GM23338 (cell line): ENCODE measurements at regions not wholly inside any gene's neighbourhood (a gene's known extent, or its start where the extent isn't known, plus 50 kb on each side); places are given as distances from the start of the nearest gene placed in this dataset.

Experiments
- ATAC-seq: fragments of 200-7000 bp; cut with Tn5 transposase; 3 replicates; pipeline ENCODE4 v1.9.1; 2020
- DNase-seq: peaks from one replicate; pipeline ENCODE4 v3.0.0-alpha.2; 2015; ENCODE audit warnings: low spot score
- H2AFZ ChIP-seq: fragments of 200-600 bp; sonication (generic); 2 replicates; pipeline ENCODE4 v1.8.0; 2016; ENCODE audit warnings: antibody characterized with exemption, mild to moderate bottlenecking, moderate library complexity
- H3F3A ChIP-seq: fragments of 200-600 bp; sonication (generic); replicated peaks from 2 replicates; pipeline ENCODE4 v1.8.0; 2017; ENCODE audit warnings: antibody characterized with exemption, mixed run types, low read depth
- H3K27ac ChIP-seq: fragments of 200-600 bp; sonication (generic); 2 replicates; pipeline ENCODE4 v1.6.1; 2016; ENCODE audit warnings: low read depth
- H3K27me3 ChIP-seq: fragments of 200-600 bp; sonication (generic); 2 replicates; pipeline ENCODE4 v1.8.0; 2016; ENCODE audit warnings: mild to moderate bottlenecking, mixed run types, moderate library complexity; ENCODE audit not compliant: insufficient read depth
- H3K36me3 ChIP-seq: fragments of 200-600 bp; sonication (generic); 2 replicates; pipeline ENCODE4 v1.8.0; 2016; ENCODE audit warnings: mild to moderate bottlenecking; ENCODE audit not compliant: insufficient read depth
- H3K4me1 ChIP-seq: fragments of 200-600 bp; sonication (generic); 2 replicates; pipeline ENCODE4 v1.8.0; 2016; ENCODE audit warnings: mild to moderate bottlenecking, moderate library complexity; ENCODE audit not compliant: insufficient read depth
- H3K4me2 ChIP-seq: fragments of 200-600 bp; sonication (generic); 2 replicates; pipeline ENCODE4 v1.7.1; 2017; ENCODE audit warnings: mixed run types
- H3K4me3 ChIP-seq: fragments of 200-600 bp; sonication (generic); 2 replicates; pipeline ENCODE4 v1.6.1; 2016; ENCODE audit warnings: mixed run types
- H3K79me2 ChIP-seq: fragments of 200-600 bp; sonication (generic); replicated peaks from 2 replicates; pipeline ENCODE4 v1.8.0; 2017; ENCODE audit warnings: mild to moderate bottlenecking; ENCODE audit not compliant: insufficient read depth
- H3K9me2 ChIP-seq: fragments of 200-600 bp; sonication (generic); 2 replicates; pipeline ENCODE4 v1.8.0; 2017; ENCODE audit not compliant: insufficient read depth
- H4K20me1 ChIP-seq: fragments of 200-600 bp; sonication (generic); replicated peaks from 2 replicates; pipeline ENCODE4 v1.8.0; 2017; ENCODE audit warnings: mild to moderate bottlenecking; ENCODE audit not compliant: insufficient read depth
- H3K27ac Mint-ChIP-seq: 2 replicates; pipeline ENCODE4 v1.8.0; 2020; ENCODE audit warnings: inconsistent platforms, mild to moderate bottlenecking, moderate library complexity, mixed read lengths
- H3K27me3 Mint-ChIP-seq: 3 replicates; pipeline ENCODE4 v1.8.0; 2022; ENCODE audit warnings: low read depth, mild to moderate bottlenecking, moderate library complexity, mixed read lengths, inconsistent platforms; ENCODE audit not compliant: insufficient read depth, poor library complexity
- H3K36me3 Mint-ChIP-seq: 3 replicates; pipeline ENCODE4 v1.8.0; 2021; ENCODE audit warnings: low read depth, mild to moderate bottlenecking, inconsistent platforms, moderate library complexity, mixed read lengths
- H3K4me1 Mint-ChIP-seq: 3 replicates; pipeline ENCODE4 v1.8.0; 2020; ENCODE audit warnings: mild to moderate bottlenecking, inconsistent platforms, mixed read lengths
- H3K4me3 Mint-ChIP-seq: 3 replicates; pipeline ENCODE4 v1.8.0; 2021; ENCODE audit warnings: moderate library complexity, mild to moderate bottlenecking, inconsistent platforms, mixed read lengths
- H3K9me3 Mint-ChIP-seq: 3 replicates; pipeline ENCODE4 v1.8.0; 2020; ENCODE audit warnings: moderate library complexity, mild to moderate bottlenecking, inconsistent platforms, mixed read lengths
- CREB1 ChIP-seq: fragments of 250-450 bp; sonication (Bioruptor Pico); IDR thresholded peaks from 2 replicates; pipeline ENCODE4 v1.5.0; 2020; ENCODE audit warnings: low read depth, mild to moderate bottlenecking, moderate library complexity
- EZH2 ChIP-seq: fragments of 200-600 bp; sonication (generic); IDR thresholded peaks from one replicate; pipeline ENCODE4 v1.8.0; 2017; ENCODE audit warnings: antibody characterized with exemption, mild to moderate bottlenecking, low read depth; ENCODE audit not compliant: unreplicated experiment
- EZH2phosphoT487 ChIP-seq: fragments of 200-600 bp; sonication (generic); IDR thresholded peaks from one replicate; pipeline ENCODE4 v1.8.1; 2018; ENCODE audit warnings: antibody characterized with exemption; ENCODE audit not compliant: unreplicated experiment
- JUNB ChIP-seq: IDR thresholded peaks from one replicate; pipeline ENCODE4 v1.6.1; 2016; ENCODE audit warnings: antibody characterized with exemption; ENCODE audit not compliant: unreplicated experiment
- NANOG ChIP-seq: IDR thresholded peaks from 2 replicates; pipeline ENCODE4 v1.6.1; 2016; ENCODE audit warnings: antibody characterized with exemption, borderline replicate concordance
- POLR2AphosphoS5 ChIP-seq: IDR thresholded peaks from 2 replicates; pipeline ENCODE4 v1.6.1; 2016; ENCODE audit warnings: antibody characterized with exemption, low read depth
- STAT1 ChIP-seq: IDR thresholded peaks from one replicate; pipeline ENCODE4 v1.6.1; 2016; ENCODE audit warnings: antibody characterized with exemption; ENCODE audit not compliant: unreplicated experiment
- ZNF114 ChIP-seq: fragments of 250-450 bp; sonication (Bioruptor Pico); IDR thresholded peaks from 2 replicates; pipeline ENCODE4 v1.5.0; 2020; ENCODE audit warnings: mild to moderate bottlenecking, moderate library complexity
- ZNF331 ChIP-seq: fragments of 250-450 bp; sonication (Bioruptor Pico); IDR thresholded peaks from 2 replicates; pipeline ENCODE4 v1.5.0; 2020; ENCODE audit warnings: low read depth, mild to moderate bottlenecking, moderate library complexity
- TF ChIP-seq, protein P1 (sequence below): fragments of 250-450 bp; sonication (Bioruptor Pico); IDR thresholded peaks from 2 replicates; pipeline ENCODE4 v1.5.0; 2020; ENCODE audit warnings: mild to moderate bottlenecking, moderate library complexity
- TF ChIP-seq, protein P2 (sequence below): IDR thresholded peaks from 2 replicates; pipeline ENCODE4 v1.6.1; 2016; ENCODE audit warnings: antibody characterized with exemption
- TF ChIP-seq, protein P3 (sequence below): IDR thresholded peaks from one replicate; pipeline ENCODE4 v1.6.1; 2018; ENCODE audit warnings: antibody characterized with exemption; ENCODE audit not compliant: unreplicated experiment
- TF ChIP-seq, protein P4 (sequence below), 2 experiments: fragments of 200-600 bp in 1 of 2; sonication (generic) in 1 of 2; conservative IDR thresholded peaks; 2 replicates each; pipeline versions ENCODE4 v1.5.1 to v1.6.1; 2016 to 2017; ENCODE audit warnings: antibody characterized with exemption in 2 of 2, low read depth in 2 of 2, mild to moderate bottlenecking in 2 of 2, moderate library complexity in 1 of 2

DNA sequence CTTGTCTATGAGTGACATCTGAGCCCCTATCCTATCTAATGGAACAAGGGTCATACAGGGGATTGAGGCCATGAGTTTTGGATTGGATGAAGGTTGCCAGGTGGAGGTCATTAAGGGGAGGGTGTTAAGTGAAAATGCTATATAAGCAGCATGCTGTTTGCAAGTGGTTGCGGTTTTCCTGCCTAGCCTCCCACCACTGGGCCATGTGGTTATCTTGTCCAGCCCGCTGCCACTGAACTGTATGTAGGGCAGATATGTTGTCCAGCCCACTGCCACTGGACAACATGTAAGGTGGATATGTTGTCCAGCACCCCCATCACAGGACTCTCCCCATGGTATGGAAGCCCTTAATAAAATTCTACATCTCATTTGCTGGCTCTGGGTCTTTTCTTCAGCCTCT, 200.0 kb downstream of the FGF10 start:
- no peaks in the 10 kb centered on the region for H3F3A ChIP-seq
- H3K27ac ChIP-seq: no peak overlapping the region
- no peaks in the 10 kb centered on the region for H3K4me1 ChIP-seq
- Mint-ChIP-seq H3K27ac (no peak overlapping the region), H3K27me3 (no peaks in the 10 kb centered on the region), H3K9me3 (no peaks in the 10 kb centered on the region), H3K36me3 (no peaks in the 10 kb centered on the region), H3K4me1 (no peaks in the 10 kb centered on the region), H3K4me3 (no peak overlapping the region)
- H4K20me1 ChIP-seq: no peaks in the 10 kb centered on the region
- H3K36me3 ChIP-seq: no peaks in the 10 kb centered on the region
- H3K4me2 ChIP-seq: no peak overlapping the region
- peaks cover 7% of the 10 kb centered on the region for H3K9me2 ChIP-seq
- no peak for DNase-seq
- no peak for ATAC-seq
- H2AFZ ChIP-seq: no peak overlapping the region
- no peaks in the 10 kb centered on the region for H3K79me2 ChIP-seq
- TF ChIP-seq, protein P1, sequence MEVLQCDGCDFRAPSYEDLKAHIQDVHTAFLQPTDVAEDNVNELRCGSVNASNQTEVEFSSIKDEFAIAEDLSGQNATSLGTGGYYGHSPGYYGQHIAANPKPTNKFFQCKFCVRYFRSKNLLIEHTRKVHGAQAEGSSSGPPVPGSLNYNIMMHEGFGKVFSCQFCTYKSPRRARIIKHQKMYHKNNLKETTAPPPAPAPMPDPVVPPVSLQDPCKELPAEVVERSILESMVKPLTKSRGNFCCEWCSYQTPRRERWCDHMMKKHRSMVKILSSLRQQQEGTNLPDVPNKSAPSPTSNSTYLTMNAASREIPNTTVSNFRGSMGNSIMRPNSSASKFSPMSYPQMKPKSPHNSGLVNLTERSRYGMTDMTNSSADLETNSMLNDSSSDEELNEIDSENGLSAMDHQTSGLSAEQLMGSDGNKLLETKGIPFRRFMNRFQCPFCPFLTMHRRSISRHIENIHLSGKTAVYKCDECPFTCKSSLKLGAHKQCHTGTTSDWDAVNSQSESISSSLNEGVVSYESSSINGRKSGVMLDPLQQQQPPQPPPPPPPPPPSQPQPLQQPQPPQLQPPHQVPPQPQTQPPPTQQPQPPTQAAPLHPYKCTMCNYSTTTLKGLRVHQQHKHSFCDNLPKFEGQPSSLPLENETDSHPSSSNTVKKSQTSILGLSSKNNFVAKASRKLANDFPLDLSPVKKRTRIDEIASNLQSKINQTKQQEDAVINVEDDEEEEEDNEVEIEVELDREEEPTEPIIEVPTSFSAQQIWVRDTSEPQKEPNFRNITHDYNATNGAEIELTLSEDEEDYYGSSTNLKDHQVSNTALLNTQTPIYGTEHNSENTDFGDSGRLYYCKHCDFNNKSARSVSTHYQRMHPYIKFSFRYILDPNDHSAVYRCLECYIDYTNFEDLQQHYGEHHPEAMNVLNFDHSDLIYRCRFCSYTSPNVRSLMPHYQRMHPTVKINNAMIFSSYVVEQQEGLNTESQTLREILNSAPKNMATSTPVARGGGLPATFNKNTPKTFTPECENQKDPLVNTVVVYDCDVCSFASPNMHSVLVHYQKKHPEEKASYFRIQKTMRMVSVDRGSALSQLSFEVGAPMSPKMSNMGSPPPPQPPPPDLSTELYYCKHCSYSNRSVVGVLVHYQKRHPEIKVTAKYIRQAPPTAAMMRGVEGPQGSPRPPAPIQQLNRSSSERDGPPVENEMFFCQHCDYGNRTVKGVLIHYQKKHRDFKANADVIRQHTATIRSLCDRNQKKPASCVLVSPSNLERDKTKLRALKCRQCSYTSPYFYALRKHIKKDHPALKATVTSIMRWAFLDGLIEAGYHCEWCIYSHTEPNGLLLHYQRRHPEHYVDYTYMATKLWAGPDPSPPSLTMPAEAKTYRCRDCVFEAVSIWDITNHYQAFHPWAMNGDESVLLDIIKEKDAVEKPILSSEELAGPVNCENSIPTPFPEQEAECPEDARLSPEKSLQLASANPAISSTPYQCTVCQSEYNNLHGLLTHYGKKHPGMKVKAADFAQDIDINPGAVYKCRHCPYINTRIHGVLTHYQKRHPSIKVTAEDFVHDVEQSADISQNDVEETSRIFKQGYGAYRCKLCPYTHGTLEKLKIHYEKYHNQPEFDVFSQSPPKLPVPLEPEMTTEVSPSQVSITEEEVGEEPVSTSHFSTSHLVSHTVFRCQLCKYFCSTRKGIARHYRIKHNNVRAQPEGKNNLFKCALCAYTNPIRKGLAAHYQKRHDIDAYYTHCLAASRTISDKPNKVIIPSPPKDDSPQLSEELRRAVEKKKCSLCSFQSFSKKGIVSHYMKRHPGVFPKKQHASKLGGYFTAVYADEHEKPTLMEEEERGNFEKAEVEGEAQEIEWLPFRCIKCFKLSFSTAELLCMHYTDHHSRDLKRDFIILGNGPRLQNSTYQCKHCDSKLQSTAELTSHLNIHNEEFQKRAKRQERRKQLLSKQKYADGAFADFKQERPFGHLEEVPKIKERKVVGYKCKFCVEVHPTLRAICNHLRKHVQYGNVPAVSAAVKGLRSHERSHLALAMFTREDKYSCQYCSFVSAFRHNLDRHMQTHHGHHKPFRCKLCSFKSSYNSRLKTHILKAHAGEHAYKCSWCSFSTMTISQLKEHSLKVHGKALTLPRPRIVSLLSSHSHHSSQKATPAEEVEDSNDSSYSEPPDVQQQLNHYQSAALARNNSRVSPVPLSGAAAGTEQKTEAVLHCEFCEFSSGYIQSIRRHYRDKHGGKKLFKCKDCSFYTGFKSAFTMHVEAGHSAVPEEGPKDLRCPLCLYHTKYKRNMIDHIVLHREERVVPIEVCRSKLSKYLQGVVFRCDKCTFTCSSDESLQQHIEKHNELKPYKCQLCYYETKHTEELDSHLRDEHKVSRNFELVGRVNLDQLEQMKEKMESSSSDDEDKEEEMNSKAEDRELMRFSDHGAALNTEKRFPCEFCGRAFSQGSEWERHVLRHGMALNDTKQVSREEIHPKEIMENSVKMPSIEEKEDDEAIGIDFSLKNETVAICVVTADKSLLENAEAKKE: no peak
- TF ChIP-seq ZNF331 (CRISPR knock-in tag): no peak
- TF ChIP-seq NANOG: no peak
- TF ChIP-seq, protein P2, sequence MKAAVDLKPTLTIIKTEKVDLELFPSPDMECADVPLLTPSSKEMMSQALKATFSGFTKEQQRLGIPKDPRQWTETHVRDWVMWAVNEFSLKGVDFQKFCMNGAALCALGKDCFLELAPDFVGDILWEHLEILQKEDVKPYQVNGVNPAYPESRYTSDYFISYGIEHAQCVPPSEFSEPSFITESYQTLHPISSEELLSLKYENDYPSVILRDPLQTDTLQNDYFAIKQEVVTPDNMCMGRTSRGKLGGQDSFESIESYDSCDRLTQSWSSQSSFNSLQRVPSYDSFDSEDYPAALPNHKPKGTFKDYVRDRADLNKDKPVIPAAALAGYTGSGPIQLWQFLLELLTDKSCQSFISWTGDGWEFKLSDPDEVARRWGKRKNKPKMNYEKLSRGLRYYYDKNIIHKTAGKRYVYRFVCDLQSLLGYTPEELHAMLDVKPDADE: no peak
- TF ChIP-seq, protein P3, sequence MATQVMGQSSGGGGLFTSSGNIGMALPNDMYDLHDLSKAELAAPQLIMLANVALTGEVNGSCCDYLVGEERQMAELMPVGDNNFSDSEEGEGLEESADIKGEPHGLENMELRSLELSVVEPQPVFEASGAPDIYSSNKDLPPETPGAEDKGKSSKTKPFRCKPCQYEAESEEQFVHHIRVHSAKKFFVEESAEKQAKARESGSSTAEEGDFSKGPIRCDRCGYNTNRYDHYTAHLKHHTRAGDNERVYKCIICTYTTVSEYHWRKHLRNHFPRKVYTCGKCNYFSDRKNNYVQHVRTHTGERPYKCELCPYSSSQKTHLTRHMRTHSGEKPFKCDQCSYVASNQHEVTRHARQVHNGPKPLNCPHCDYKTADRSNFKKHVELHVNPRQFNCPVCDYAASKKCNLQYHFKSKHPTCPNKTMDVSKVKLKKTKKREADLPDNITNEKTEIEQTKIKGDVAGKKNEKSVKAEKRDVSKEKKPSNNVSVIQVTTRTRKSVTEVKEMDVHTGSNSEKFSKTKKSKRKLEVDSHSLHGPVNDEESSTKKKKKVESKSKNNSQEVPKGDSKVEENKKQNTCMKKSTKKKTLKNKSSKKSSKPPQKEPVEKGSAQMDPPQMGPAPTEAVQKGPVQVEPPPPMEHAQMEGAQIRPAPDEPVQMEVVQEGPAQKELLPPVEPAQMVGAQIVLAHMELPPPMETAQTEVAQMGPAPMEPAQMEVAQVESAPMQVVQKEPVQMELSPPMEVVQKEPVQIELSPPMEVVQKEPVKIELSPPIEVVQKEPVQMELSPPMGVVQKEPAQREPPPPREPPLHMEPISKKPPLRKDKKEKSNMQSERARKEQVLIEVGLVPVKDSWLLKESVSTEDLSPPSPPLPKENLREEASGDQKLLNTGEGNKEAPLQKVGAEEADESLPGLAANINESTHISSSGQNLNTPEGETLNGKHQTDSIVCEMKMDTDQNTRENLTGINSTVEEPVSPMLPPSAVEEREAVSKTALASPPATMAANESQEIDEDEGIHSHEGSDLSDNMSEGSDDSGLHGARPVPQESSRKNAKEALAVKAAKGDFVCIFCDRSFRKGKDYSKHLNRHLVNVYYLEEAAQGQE: no peak
- no peak for TF ChIP-seq POLR2AphosphoS5
- no peak for TF ChIP-seq CREB1 (CRISPR knock-in tag)
- no peak for TF ChIP-seq STAT1
- TF ChIP-seq JUNB: no peak
- no peak for TF ChIP-seq EZH2phosphoT487
- TF ChIP-seq, protein P4, sequence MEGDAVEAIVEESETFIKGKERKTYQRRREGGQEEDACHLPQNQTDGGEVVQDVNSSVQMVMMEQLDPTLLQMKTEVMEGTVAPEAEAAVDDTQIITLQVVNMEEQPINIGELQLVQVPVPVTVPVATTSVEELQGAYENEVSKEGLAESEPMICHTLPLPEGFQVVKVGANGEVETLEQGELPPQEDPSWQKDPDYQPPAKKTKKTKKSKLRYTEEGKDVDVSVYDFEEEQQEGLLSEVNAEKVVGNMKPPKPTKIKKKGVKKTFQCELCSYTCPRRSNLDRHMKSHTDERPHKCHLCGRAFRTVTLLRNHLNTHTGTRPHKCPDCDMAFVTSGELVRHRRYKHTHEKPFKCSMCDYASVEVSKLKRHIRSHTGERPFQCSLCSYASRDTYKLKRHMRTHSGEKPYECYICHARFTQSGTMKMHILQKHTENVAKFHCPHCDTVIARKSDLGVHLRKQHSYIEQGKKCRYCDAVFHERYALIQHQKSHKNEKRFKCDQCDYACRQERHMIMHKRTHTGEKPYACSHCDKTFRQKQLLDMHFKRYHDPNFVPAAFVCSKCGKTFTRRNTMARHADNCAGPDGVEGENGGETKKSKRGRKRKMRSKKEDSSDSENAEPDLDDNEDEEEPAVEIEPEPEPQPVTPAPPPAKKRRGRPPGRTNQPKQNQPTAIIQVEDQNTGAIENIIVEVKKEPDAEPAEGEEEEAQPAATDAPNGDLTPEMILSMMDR (conservative IDR thresholded peaks at IDR 0.05; ENCODE audit: low read depth in 2 of 2): no peak
- no peak for TF ChIP-seq EZH2
- no peak for TF ChIP-seq ZNF114 (CRISPR knock-in tag)
- no peak overlapping the region for H3K4me3 ChIP-seq
- H3K27me3 ChIP-seq: no peaks in the 10 kb centered on the region
